Endothelial cell of umbilical vein (primary cell): ENCODE measurements at regions not wholly inside any gene's neighbourhood (a gene's known extent, or its start where the extent isn't known, plus 50 kb on each side); places are given as distances from the start of the nearest gene placed in this dataset.

Experiments used
- POLR2A ChIP-seq: IDR thresholded peaks from 2 replicates; pipeline ENCODE4 v1.6.1; 2012; ENCODE audit warnings: low read depth, mild to moderate bottlenecking, control low read depth, low read length
- TF ChIP-seq, protein P1 (sequence below), 2 donors: IDR thresholded peaks; 1 replicate in 1 of 2; 2 replicates in 1 of 2; pipeline ENCODE4 v1.5.1; 2011; ENCODE audit warnings: low read length in 2 of 2, mild to moderate bottlenecking in 2 of 2, moderate library complexity in 2 of 2, control low read depth in 1 of 2, inconsistent platforms in 1 of 2, low read depth in 1 of 2; ENCODE audit not compliant: insufficient read depth in 1 of 2; ENCODE audit errors: extremely low read depth in 1 of 2

GRCh38 chr2:153165021-153165420, 313.5 kb downstream of the RPRM start:
- no peak for TF ChIP-seq POLR2A
- TF ChIP-seq, protein P1, sequence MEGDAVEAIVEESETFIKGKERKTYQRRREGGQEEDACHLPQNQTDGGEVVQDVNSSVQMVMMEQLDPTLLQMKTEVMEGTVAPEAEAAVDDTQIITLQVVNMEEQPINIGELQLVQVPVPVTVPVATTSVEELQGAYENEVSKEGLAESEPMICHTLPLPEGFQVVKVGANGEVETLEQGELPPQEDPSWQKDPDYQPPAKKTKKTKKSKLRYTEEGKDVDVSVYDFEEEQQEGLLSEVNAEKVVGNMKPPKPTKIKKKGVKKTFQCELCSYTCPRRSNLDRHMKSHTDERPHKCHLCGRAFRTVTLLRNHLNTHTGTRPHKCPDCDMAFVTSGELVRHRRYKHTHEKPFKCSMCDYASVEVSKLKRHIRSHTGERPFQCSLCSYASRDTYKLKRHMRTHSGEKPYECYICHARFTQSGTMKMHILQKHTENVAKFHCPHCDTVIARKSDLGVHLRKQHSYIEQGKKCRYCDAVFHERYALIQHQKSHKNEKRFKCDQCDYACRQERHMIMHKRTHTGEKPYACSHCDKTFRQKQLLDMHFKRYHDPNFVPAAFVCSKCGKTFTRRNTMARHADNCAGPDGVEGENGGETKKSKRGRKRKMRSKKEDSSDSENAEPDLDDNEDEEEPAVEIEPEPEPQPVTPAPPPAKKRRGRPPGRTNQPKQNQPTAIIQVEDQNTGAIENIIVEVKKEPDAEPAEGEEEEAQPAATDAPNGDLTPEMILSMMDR (IDR thresholded peaks at IDR 0.05; ENCODE audit: extremely low read depth in 1 of 2, insufficient read depth in 1 of 2, low read depth in 1 of 2, low read length in 2 of 2): no peak
